NCI-H1092 (cell line): ENCODE measurements at regions not wholly inside any gene's neighbourhood (a gene's known extent, or its start where the extent isn't known, plus 50 kb on each side); places are given as distances from the start of the nearest gene placed in this dataset.
"Not testable (repeated sequence)": the region's sequence is repeated elsewhere in the genome, so short reads cannot be mapped to it uniquely, and the experiment has no call there.

Source experiments
- DNase-seq: peaks from one replicate; lab custom pipeline; 2025; lab: John Stamatoyannopoulos, UW

- no peak for DNase-seq
These were observed 748.8 kb upstream of the RIOK2 start for GRCh38 chr5:97931829-97932228.

- DNase-seq, result no peak
These were observed 753.2 kb upstream of the RIOK2 start for GRCh38 chr5:97936231-97936630.

GRCh38 chr5:97937846-97938245 lies 754.8 kb upstream of the RIOK2 start:
- DNase-seq, result no peak

- DNase-seq, result no peak
These were observed 760.0 kb upstream of the RIOK2 start for GRCh38 chr5:97943036-97943435.

- no peak for DNase-seq
These were observed 768.1 kb upstream of the RIOK2 start for GRCh38 chr5:97951139-97951538.

- no peak for DNase-seq
These were observed 772.4 kb upstream of the RIOK2 start for GRCh38 chr5:97955450-97955849.

- no peak for DNase-seq
These were observed 784.2 kb upstream of the RIOK2 start for GRCh38 chr5:97967292-97967691.

GRCh38 chr5:97968346-97968745 lies 785.3 kb upstream of the RIOK2 start:
- no peak for DNase-seq

GRCh38 chr5:97979740-97980139 lies 793.7 kb upstream of the RGMB start:
- no peak for DNase-seq

- DNase-seq, result no peak
These were observed 793.2 kb upstream of the RGMB start for GRCh38 chr5:97980291-97980690.

- no peak for DNase-seq
These were observed 787.4 kb upstream of the RGMB start for GRCh38 chr5:97986069-97986468.

GRCh38 chr5:97991236-97991635 lies 782.2 kb upstream of the RGMB start:
- DNase-seq, result no peak

GRCh38 chr5:97998941-97999340 lies 774.5 kb upstream of the RGMB start:
- DNase-seq, result no peak

GRCh38 chr5:98004463-98004862 lies 769.0 kb upstream of the RGMB start:
- no peak for DNase-seq

- DNase-seq, result no peak
These were observed 756.7 kb upstream of the RGMB start for GRCh38 chr5:98016771-98017170.

- not testable (repeated sequence) for DNase-seq
These were observed 743.2 kb upstream of the RGMB start for GRCh38 chr5:98030273-98030672.

- DNase-seq, result not testable (repeated sequence)
These were observed 742.4 kb upstream of the RGMB start for GRCh38 chr5:98031036-98031435.

- DNase-seq, result no peak
These were observed 742.0 kb upstream of the RGMB start for GRCh38 chr5:98031496-98031895.

- DNase-seq, result no peak
These were observed 741.5 kb upstream of the RGMB start for GRCh38 chr5:98031926-98032325.

- no peak for DNase-seq
These were observed 731.8 kb upstream of the RGMB start for GRCh38 chr5:98041661-98042060.

- no peak for DNase-seq
These were observed 730.9 kb upstream of the RGMB start for GRCh38 chr5:98042521-98042920.

- no peak for DNase-seq
These were observed 730.5 kb upstream of the RGMB start for GRCh38 chr5:98042961-98043360.

- no peak for DNase-seq
These were observed 722.9 kb upstream of the RGMB start for GRCh38 chr5:98050583-98050982.

- DNase-seq, result no peak
These were observed 720.3 kb upstream of the RGMB start for GRCh38 chr5:98053170-98053569.

GRCh38 chr5:98060148-98060547 lies 713.3 kb upstream of the RGMB start:
- no peak for DNase-seq
